ENCODE measurements at regions not wholly inside any gene's neighbourhood (a gene's known extent, or its start where the extent isn't known, plus 50 kb on each side); places are given as distances from the start of the nearest gene placed in this dataset.
"Not testable (repeated sequence)": the region's sequence is repeated elsewhere in the genome, so short reads cannot be mapped to it uniquely, and the experiment has no call there.

DNA sequence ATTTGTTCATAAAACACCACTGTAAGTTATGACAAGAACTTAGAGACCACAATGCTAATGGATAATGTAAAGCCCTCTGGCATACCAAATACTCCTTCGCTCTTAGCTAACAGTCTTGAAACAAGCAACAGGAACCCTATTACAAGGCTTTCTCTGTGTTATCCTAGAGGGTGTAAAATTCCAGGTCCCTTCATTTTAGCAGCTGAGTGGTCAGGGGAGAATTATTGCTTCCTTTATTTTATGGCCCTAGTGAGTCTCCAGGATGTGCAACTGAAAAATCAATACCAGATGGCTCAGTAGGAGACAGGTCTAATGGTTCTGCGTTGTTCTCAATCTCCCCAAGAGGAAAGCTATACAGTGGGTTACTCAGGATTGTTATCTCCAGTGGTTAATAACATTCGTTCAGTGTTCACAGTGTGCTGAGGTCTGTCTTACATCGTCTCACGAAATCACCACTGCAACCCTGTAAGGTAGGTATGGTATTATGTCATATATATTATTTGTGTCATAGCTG is 172.7 kb upstream of the CNOT2 start:
- no peak for FAIRE-seq

DNA sequence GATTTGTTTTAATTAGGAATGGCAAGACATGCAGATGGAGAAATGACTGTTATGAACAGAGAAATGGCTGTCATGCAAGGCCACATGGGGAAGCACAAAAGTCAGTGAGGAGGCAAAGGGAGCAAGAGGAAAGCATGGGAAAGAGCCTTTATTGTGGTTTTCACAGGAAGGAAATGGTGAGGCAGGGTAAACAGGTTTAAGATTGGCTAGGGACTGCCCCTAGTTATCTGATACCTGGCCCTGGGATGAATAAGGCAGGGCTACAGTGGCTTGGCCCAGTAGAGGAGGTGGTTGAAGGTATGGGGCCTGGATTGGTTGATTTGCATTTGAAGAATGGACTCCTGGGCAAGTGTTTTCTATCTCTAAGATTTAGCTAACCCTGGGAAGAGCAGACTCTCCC is 168.7 kb upstream of the CNOT2 start:
- no peak for FAIRE-seq

DNA sequence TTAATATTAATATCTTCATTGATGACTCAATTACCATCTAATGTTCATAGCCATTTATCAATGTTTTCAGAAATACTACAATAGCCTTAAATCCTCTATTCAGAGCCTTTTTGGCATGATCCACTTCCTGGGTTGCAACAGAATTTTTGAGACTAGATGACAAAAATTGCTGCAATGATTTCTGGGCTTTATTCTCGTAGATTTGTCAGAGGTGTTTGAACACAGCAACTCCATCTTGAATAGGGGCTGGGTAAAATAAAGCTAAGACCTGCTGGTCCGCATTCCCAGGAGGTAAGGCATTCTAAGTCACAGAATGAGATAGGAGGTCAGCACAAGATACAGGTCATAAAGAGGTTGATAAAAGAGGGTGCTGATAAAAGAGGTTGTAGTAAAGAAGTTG is 165.8 kb upstream of the CNOT2 start:
- FAIRE-seq = no peak

DNA sequence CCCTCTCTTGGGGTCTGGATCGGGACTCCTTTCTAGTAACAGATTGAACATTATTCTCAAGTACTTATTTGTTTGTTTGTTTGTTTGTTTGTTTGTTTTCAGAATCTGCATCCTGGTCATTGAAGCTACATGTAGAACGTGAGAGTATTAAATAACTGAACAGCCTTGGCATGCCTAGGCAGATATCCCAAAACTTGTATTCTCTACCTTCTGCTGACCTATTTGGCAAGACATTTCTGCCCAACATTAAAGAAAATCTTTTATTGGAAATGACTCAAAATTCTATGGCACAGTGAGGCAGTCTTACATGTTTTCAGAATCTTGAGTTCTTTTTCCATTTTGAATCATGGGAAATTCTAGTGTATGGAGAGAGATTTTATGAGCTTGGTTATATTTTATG is 165.1 kb upstream of the CNOT2 start:
- no peak for FAIRE-seq

GRCh38 chr12:70080566-70080965 is 162.7 kb upstream of the CNOT2 start:
- no peak for FAIRE-seq

- FAIRE-seq = peak; percentile 17
Observed at GRCh38 chr12:70082997-70083676, 160.1 kb upstream of the CNOT2 start.

- FAIRE-seq = no peak
Observed at GRCh38 chr12:70083677-70084020, 159.6 kb upstream of the CNOT2 start.

DNA sequence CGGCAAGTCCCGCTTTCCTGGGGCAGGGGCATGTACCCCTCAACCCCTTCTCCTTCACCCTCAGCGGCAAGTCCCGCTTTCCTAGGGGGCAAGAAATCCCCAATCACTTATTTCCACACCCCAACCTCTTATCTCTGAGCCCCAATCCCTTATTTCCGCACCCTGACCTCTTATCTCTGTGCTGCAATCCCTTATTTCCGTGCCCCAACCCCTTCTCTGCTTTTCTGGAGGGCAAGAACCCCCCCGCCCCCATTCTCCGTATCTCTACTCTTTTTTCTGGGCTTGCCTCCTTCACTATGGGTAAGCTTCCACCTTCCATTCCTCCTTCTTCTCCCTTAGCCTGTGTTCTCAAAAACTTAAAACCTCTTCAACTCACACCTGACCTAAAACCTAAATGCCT is 156.9 kb upstream of the CNOT2 start:
- not testable (repeated sequence) for FAIRE-seq

GRCh38 chr12:70091021-70091521 is 152.2 kb upstream of the CNOT2 start:
- no peak for FAIRE-seq

GRCh38 chr12:70094467-70094866 is 148.8 kb upstream of the CNOT2 start:
- FAIRE-seq = no peak

- FAIRE-seq = no peak
Observed at GRCh38 chr12:70096759-70097410, 146.3 kb upstream of the CNOT2 start.

DNA sequence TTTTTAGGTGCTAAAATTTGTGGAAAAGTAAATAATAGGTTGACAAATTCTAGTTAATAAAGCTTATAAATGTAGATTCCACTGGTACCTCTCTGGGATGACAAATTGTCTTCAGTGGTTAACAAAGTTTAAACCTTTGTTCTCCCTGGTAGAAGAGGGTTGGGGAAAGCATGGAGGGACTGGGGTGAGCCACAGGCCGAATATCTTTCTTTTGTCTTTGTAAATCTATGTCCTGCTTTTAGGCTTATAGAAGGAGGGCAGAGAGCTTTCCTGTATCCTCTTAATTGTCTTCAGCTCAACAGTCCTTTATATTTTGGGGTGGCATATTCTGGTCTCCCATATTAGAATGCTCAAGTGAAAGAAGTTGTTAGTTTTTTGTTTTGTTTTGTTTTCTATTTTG is 142.2 kb upstream of the CNOT2 start:
- no peak for FAIRE-seq

- FAIRE-seq = no peak
Observed at GRCh38 chr12:70106347-70106746, 136.9 kb upstream of the CNOT2 start.

DNA sequence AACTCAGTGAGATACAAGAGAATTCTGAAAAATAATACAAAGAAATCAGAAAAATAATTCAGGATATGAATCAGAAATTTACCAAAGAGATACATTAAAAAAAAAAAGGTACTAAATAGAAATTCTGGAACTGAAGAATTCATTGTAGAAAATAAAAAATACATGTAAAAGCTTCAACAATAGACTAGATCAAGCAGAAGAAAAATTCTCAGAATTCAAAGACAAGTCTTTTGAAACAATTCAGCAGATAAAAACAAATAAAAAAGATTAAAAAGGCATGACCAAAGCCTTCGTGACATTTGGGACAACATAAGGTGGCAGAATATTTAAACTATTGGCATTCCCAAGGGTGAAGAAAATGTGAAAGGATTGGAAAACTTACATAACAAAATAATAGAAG is 133.1 kb upstream of the CNOT2 start:
- no peak for FAIRE-seq

DNA sequence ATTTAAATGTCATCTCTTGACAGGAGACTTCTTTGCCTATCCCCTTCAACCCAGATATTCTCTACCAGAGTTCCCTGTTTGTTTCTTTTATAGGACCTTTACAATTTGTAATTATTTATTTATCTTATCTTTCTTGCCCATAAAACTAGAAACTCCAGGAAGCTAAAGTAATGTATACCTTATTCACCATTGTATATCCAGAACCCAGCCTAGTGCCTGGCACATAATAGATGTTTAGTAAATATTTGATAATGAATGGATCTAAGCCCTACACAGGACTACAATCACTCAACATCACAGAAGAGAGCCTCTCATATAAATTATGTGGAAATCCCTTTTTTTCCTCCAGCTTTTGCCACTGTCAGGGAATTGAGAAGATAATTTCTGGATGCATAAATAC is 125.6 kb upstream of the CNOT2 start:
- FAIRE-seq = no peak

GRCh38 chr12:70120970-70121369 is 122.3 kb upstream of the CNOT2 start:
- no peak for FAIRE-seq

- FAIRE-seq = no peak
Observed at GRCh38 chr12:70121562-70121961, 121.7 kb upstream of the CNOT2 start.

DNA sequence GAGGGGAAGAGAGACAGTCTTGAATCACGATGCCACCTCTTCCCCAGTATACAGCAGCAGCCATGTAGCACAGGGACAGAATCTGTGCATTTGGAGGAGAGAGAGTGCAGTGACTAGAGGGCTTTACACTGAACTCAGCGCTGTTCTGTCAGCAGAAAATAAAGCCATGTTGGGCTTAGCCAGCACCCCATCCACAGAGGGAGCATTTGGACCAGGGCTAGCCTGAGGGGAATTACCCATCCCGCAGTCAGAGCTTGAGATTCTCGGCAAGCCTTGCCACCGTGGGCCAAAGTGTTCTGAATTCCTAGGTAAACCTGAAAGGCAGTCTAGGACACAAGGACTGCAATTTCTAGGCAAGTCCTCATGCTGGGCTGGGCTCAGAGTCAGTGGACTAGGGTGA is 120.4 kb upstream of the CNOT2 start:
- no peak for FAIRE-seq

DNA sequence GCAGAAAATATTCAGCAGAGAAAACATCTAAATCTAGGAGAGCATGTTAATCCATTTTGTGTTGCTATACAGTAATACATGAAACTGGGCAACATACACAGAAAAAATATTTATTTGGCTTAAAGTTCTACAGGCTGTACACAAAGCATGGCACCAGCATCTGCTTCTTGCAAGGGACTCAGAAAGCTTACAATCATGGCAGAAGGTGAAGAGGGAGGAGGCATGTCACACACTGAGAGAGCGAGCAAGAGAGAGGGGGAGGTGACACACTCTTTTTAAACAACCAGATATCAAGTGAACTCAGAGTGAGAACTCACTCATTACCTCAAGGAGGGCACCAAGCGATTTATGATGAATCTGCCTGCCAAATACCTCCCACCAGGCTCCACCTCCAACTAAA is 94.2 kb upstream of the CNOT2 start:
- no peak for FAIRE-seq

- no peak for FAIRE-seq
Observed at GRCh38 chr12:70149665-70150064, 93.6 kb upstream of the CNOT2 start.

- FAIRE-seq = no peak
Observed at GRCh38 chr12:70150230-70150629, 93.0 kb upstream of the CNOT2 start.

DNA sequence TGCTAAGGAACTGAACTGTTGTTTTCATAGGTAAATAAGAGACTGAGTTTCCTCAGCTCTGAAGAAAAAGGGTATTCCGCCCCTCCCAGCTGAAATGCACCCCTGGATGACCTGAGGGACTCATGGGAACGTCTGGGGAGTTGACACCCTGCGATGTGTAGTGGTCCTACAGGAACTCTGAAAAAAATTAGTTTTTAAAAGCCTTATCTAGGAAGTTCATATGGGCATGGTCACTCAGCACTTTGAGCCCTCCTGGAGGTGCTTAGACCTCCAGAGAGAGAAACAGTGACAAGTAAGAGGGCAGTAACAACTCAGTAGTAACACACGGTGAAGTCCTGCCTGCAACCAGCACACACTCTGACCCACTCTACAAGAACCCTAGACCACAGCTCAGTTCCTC is 91.2 kb upstream of the CNOT2 start:
- no peak for FAIRE-seq

DNA sequence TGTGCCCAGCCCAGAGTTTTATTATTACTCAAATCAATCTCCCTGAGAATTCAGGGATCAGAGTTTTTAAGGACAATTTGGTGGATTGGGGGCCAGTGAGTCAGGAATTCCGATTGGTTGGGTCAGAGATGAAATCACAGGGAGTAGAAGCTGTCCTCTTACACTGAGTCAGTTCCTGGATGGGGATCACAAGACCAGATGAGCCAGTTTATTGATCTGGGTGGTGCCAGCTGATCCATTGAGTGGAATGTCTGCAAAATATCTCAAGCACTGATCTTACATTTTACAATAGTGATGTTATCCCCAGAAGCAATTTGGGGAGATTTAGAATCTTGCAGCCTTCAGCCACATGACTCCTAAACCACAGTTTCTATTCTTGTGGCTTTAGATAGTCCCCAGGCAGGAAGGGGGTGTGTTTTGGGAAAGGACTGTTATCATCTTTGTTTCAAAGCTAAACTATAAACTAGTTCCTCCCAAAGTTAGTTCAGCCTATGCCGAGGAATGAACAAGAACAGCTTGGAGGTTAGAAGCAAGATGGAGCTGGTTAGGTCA is 89.1 kb upstream of the CNOT2 start:
- no peak for FAIRE-seq

- peak; percentile 3 for FAIRE-seq
Observed at GRCh38 chr12:70154960-70155589, 88.2 kb upstream of the CNOT2 start.
